ENCODE measurements at regions not wholly inside any gene's neighbourhood (a gene's known extent, or its start where the extent isn't known, plus 50 kb on each side); places are given as distances from the start of the nearest gene placed in this dataset.

GRCh38 chr4:175048906-175049305 lies 130.7 kb downstream of the ADAM29 start:
- no peaks in the 10 kb centered on the region for H3K9me3 ChIP-seq (ENCODE audit: control insufficient read depth, low read length)
- H3K4me2 ChIP-seq (ENCODE audit: low read length): no peak overlapping the region
- no peaks in the 10 kb centered on the region for H3K36me3 ChIP-seq (ENCODE audit: control insufficient read depth, insufficient read depth, low read length)
- no peak for TF ChIP-seq CTCF (IDR thresholded peaks at IDR 0.05)
- H2AFZ ChIP-seq: no peak overlapping the region
- no peaks in the 10 kb centered on the region for H3K4me1 ChIP-seq
- H3K27me3 ChIP-seq (ENCODE audit: control insufficient read depth, insufficient read depth, low read length): no peaks in the 10 kb centered on the region
- H3K4me3 ChIP-seq (ENCODE audit: low read depth, low read length): no peak overlapping the region
- no peak overlapping the region for H3K9ac ChIP-seq
- no peak overlapping the region for H3K27ac ChIP-seq
- H3K79me2 ChIP-seq: no peaks in the 10 kb centered on the region

GRCh38 chr4:175051974-175052373 lies 133.8 kb downstream of the ADAM29 start:
- H3K9ac ChIP-seq: no peak overlapping the region
- H2AFZ ChIP-seq: no peak overlapping the region
- H3K4me1 ChIP-seq: no peaks in the 10 kb centered on the region
- H3K4me3 ChIP-seq (ENCODE audit: low read depth, low read length): no peak overlapping the region
- no peaks in the 10 kb centered on the region for H3K27me3 ChIP-seq (ENCODE audit: control insufficient read depth, insufficient read depth, low read length)
- H3K27ac ChIP-seq: no peak overlapping the region
- H3K36me3 ChIP-seq (ENCODE audit: control insufficient read depth, insufficient read depth, low read length): no peaks in the 10 kb centered on the region
- H3K4me2 ChIP-seq (ENCODE audit: low read length): no peak overlapping the region
- H3K79me2 ChIP-seq: no peaks in the 10 kb centered on the region
- TF ChIP-seq CTCF (IDR thresholded peaks at IDR 0.05): no peak
- H3K9me3 ChIP-seq (ENCODE audit: control insufficient read depth, low read length): no peaks in the 10 kb centered on the region

- Histone ChIP-seq H3K27me3 (ENCODE audit: control insufficient read depth, insufficient read depth, low read length) (no peaks in the 10 kb centered on the region), H3K79me2 (no peaks in the 10 kb centered on the region), H3K4me2 (ENCODE audit: low read length) (no peak overlapping the region), H2AFZ (no peak overlapping the region), H3K27ac (no peak overlapping the region), H3K9ac (no peak overlapping the region), H3K36me3 (ENCODE audit: control insufficient read depth, insufficient read depth, low read length) (no peaks in the 10 kb centered on the region), H3K9me3 (ENCODE audit: control insufficient read depth, low read length) (no peaks in the 10 kb centered on the region), H3K4me3 (ENCODE audit: low read depth, low read length) (no peak overlapping the region), H3K4me1 (no peaks in the 10 kb centered on the region)
- no peak for TF ChIP-seq CTCF (IDR thresholded peaks at IDR 0.05)
Observed at GRCh38 chr4:175054980-175055379, 136.8 kb downstream of the ADAM29 start.

GRCh38 chr4:175062183-175062592 lies 144.0 kb downstream of the ADAM29 start:
- Histone ChIP-seq H3K79me2 (no peaks in the 10 kb centered on the region), H3K4me3 (ENCODE audit: low read depth, low read length) (no peak overlapping the region), H3K27ac (no peak overlapping the region), H3K36me3 (ENCODE audit: control insufficient read depth, insufficient read depth, low read length) (no peaks in the 10 kb centered on the region), H3K9ac (no peak overlapping the region), H3K4me2 (ENCODE audit: low read length) (no peak overlapping the region), H3K27me3 (ENCODE audit: control insufficient read depth, insufficient read depth, low read length) (no peaks in the 10 kb centered on the region), H3K9me3 (ENCODE audit: control insufficient read depth, low read length) (no peaks in the 10 kb centered on the region), H3K4me1 (no peaks in the 10 kb centered on the region), H2AFZ (no peak overlapping the region)
- TF ChIP-seq CTCF (IDR thresholded peaks at IDR 0.05): no peak

GRCh38 chr4:175065228-175065627 lies 147.1 kb downstream of the ADAM29 start:
- H2AFZ ChIP-seq: no peak overlapping the region
- H3K27me3 ChIP-seq (ENCODE audit: control insufficient read depth, insufficient read depth, low read length): no peaks in the 10 kb centered on the region
- no peak overlapping the region for H3K4me3 ChIP-seq (ENCODE audit: low read depth, low read length)
- no peak overlapping the region for H3K4me2 ChIP-seq (ENCODE audit: low read length)
- no peak overlapping the region for H3K9ac ChIP-seq
- H3K4me1 ChIP-seq: no peaks in the 10 kb centered on the region
- no peaks in the 10 kb centered on the region for H3K36me3 ChIP-seq (ENCODE audit: control insufficient read depth, insufficient read depth, low read length)
- no peak for TF ChIP-seq CTCF (IDR thresholded peaks at IDR 0.05)
- H3K27ac ChIP-seq: no peak overlapping the region
- H3K9me3 ChIP-seq (ENCODE audit: control insufficient read depth, low read length): no peaks in the 10 kb centered on the region
- H3K79me2 ChIP-seq: no peaks in the 10 kb centered on the region
